ENCODE measurements at regions not wholly inside any gene's neighbourhood (a gene's known extent, or its start where the extent isn't known, plus 50 kb on each side); places are given as distances from the start of the nearest gene placed in this dataset.
"Not testable (repeated sequence)": the region's sequence is repeated elsewhere in the genome, so short reads cannot be mapped to it uniquely, and the experiment has no call there.

DNA sequence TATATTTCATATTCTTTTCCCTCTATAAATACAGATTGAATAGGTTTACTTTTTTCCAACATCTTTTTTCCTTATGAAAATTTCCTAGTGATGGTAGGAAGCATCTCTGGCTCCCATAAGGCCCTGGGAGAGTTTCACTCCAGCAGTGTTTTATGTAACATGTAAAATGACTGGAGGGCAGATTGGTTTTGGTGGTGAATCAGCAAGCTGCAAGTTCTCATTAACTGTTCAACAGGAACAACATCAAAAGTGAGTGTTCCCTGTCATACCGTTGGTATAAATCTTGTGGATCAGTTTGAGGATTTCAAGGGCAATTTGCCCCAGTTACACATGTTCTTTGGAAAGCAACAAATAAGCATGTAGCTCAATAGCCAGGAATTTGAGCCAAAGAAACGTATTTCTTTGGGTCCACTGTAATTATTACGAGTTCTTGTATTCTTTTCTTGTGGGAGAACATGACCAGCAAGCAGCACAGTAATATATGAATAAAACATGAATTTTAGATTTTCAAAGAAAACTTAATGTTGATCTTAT, 345.7 kb downstream of the SV2B start:
- Histone ChIP-seq H3K4me3 (no peak overlapping the region), H3K4me1 (no peaks in the 10 kb centered on the region), H3K27ac (no peak overlapping the region), H3K9me3 (no peaks in the 10 kb centered on the region), H3K36me3 (no peaks in the 10 kb centered on the region), H3K27me3 (no peaks in the 10 kb centered on the region)
- intact Hi-C loops (cut with DNase I) = no loop called here
- no peak for DNase-seq (ENCODE audit: extremely low spot score in 2 of 2)
- TF ChIP-seq POLR2A (IDR thresholded peaks at IDR 0.05) (no peak), POLR2AphosphoS5 (IDR thresholded peaks at IDR 0.05; ENCODE audit: insufficient read depth in 1 of 2, low read depth in 1 of 2) (peak in 1 of 2 donors; percentile 7)
- TF ChIP-seq, protein P1, sequence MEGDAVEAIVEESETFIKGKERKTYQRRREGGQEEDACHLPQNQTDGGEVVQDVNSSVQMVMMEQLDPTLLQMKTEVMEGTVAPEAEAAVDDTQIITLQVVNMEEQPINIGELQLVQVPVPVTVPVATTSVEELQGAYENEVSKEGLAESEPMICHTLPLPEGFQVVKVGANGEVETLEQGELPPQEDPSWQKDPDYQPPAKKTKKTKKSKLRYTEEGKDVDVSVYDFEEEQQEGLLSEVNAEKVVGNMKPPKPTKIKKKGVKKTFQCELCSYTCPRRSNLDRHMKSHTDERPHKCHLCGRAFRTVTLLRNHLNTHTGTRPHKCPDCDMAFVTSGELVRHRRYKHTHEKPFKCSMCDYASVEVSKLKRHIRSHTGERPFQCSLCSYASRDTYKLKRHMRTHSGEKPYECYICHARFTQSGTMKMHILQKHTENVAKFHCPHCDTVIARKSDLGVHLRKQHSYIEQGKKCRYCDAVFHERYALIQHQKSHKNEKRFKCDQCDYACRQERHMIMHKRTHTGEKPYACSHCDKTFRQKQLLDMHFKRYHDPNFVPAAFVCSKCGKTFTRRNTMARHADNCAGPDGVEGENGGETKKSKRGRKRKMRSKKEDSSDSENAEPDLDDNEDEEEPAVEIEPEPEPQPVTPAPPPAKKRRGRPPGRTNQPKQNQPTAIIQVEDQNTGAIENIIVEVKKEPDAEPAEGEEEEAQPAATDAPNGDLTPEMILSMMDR (IDR thresholded peaks at IDR 0.05) = no peak

DNA sequence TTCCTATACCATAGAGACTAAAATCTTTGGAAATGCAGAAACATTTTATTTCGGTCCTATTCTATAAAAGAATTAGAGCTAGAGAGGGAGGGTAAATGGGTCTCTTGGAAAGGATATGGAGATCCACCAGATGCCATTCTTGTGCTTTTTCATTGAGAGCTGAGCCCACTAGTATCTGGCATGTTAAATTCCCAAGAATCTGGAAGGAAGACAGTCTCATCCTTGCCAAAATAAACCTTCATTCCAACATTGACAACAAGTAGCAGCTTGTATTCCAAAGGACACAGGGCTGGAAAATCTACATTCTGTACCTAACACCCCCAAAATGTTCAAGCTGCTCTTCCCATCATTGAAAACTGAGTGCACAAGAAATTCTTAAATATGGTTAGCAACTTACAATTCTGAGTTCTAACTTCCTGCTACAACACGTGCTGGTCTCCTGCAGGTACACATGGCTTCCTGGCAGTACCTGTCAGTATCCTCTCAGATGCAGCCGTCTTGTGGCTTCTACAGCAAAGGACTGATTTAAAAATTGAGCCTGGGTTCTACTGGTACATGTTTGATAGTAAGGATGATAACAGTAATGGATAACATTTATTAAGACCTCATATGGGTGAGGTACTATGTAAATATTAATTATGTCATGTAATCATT, 348.1 kb downstream of the SV2B start:
- intact Hi-C loops (cut with DNase I) = no loop called here
- no peaks in the 10 kb centered on the region for H3K27me3 ChIP-seq
- H3K9me3 ChIP-seq = no peaks in the 10 kb centered on the region

DNA sequence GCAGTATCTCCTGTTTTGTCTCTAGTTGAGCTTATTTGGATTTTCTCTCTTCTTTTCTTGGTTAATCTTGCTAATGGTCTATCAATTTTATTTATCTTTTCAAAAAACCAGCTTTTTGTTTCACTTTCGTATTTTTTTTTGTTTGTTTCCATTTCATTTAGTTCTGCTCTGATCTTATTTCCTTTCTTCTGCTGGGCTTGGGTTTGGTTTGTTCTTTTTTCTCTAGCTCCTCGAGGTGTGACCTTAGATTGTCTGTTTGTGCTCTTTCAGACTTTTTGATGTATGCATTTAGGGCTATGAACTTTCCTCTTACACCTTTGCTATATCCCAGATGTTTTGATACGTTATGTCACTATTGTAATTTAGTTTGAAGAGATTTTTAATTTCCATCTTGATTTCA, 353.3 kb downstream of the SV2B start:
- H3K9me3 ChIP-seq; intact Hi-C loops (cut with DNase I); H3K4me1 ChIP-seq; H3K36me3 ChIP-seq; DNase-seq (ENCODE audit: extremely low spot score in 2 of 2); H3K27ac ChIP-seq; H3K27me3 ChIP-seq; H3K4me3 ChIP-seq: not testable (repeated sequence)

More for the DNA sequence above, 348.1 kb downstream of the SV2B start:
- H3K4me3 ChIP-seq = no peak overlapping the region
- H3K36me3 ChIP-seq = no peaks in the 10 kb centered on the region
- no peak overlapping the region for H3K27ac ChIP-seq
- TF ChIP-seq POLR2A (IDR thresholded peaks at IDR 0.05) = no peak
- TF ChIP-seq, protein P1 (IDR thresholded peaks at IDR 0.05) = no peak
- TF ChIP-seq POLR2AphosphoS5 (IDR thresholded peaks at IDR 0.05; ENCODE audit: insufficient read depth in 1 of 2, low read depth in 1 of 2) = no peak
- no peak for DNase-seq (ENCODE audit: extremely low spot score in 2 of 2)
- no peaks in the 10 kb centered on the region for H3K4me1 ChIP-seq

DNA sequence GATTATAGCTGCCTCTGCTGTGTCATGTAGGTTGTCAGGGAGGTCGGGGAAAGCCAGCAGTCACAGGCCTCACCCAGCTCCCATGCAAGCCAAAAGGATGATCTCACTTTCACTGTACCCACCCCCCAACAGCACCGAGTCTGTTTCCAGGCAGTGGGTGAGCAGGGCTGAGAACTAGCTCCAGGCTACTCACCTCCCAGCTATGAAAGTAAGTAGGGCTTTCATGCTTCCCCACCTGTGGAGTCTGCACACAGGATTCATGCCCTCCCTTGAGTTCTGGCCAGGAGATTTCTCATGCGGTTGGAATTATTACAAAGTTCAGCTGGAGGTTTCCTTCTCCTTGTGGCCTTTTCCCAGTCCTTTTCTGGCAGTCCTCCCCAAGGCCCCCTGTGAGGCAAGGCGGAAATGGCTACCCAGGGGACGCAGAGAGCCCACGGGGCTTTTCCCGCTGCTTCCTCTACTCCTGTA, 356.2 kb downstream of the SV2B start:
- H3K27me3 ChIP-seq = no peaks in the 10 kb centered on the region
- intact Hi-C loops (cut with DNase I) = no loop called here
- H3K27ac ChIP-seq = no peak overlapping the region
- H3K4me1 ChIP-seq = no peaks in the 10 kb centered on the region
- no peak overlapping the region for H3K4me3 ChIP-seq
- H3K9me3 ChIP-seq = no peaks in the 10 kb centered on the region
- TF ChIP-seq POLR2A (IDR thresholded peaks at IDR 0.05) (no peak), POLR2AphosphoS5 (IDR thresholded peaks at IDR 0.05; ENCODE audit: insufficient read depth in 1 of 2, low read depth in 1 of 2) (no peak)
- TF ChIP-seq, protein P1 (IDR thresholded peaks at IDR 0.05) = no peak
- no peaks in the 10 kb centered on the region for H3K36me3 ChIP-seq
- DNase-seq (ENCODE audit: extremely low spot score in 2 of 2) = no peak

DNA sequence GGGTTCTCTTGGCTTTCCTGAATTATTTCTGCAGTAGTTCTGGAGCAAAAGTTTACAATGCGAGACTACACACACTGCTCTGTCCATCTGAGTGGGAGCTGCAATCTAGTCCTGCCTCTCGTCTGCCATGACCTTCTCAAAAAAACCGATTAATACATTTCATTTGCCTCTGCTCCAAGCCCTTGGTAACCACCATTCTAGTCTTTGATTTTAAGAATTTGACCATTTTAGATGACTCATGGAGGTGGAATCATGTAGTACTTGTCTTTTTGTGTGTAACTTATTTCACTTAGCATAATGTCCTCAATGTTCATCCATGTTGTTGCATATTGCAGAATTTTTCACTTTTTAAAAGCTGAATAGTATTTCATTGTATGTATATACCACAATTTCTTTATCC, 356.9 kb downstream of the SV2B start:
- Histone ChIP-seq H3K36me3 (no peaks in the 10 kb centered on the region), H3K4me3 (no peak overlapping the region), H3K4me1 (no peaks in the 10 kb centered on the region), H3K9me3 (no peaks in the 10 kb centered on the region), H3K27ac (no peak overlapping the region), H3K27me3 (no peaks in the 10 kb centered on the region)
- intact Hi-C loops (cut with DNase I) = no loop called here
- TF ChIP-seq POLR2AphosphoS5 (IDR thresholded peaks at IDR 0.05; ENCODE audit: insufficient read depth in 1 of 2, low read depth in 1 of 2) (no peak), POLR2A (IDR thresholded peaks at IDR 0.05) (no peak)
- TF ChIP-seq, protein P1 (IDR thresholded peaks at IDR 0.05) = no peak
- DNase-seq (ENCODE audit: extremely low spot score in 2 of 2) = no peak
